ENCODE measurements at regions not wholly inside any gene's neighbourhood (a gene's known extent, or its start where the extent isn't known, plus 50 kb on each side); places are given as distances from the start of the nearest gene placed in this dataset.

- ATAC-seq = no peak
- Histone ChIP-seq H3K4me3 (no peak overlapping the region), H3K36me3 (ENCODE audit: low read depth) (no peaks in the 10 kb centered on the region), H3K9me3 (no peaks in the 10 kb centered on the region), H3K4me1 (ENCODE audit: low read depth) (no peaks in the 10 kb centered on the region)
- no peak for TF ChIP-seq CTCF (IDR thresholded peaks at IDR 0.05)
- no peak for DNase-seq
- intact Hi-C loops (cut with DNase I, micrococcal nuclease) = no loop called here
Observed at GRCh38 chr1:157279802-157280140, 141.6 kb upstream of the ETV3 start.

- no peak for TF ChIP-seq CTCF (IDR thresholded peaks at IDR 0.05)
- intact Hi-C loops (cut with DNase I, micrococcal nuclease) = no loop called here
- H3K4me1 ChIP-seq (ENCODE audit: low read depth) = no peaks in the 10 kb centered on the region
- no peaks in the 10 kb centered on the region for H3K9me3 ChIP-seq
- no peaks in the 10 kb centered on the region for H3K36me3 ChIP-seq (ENCODE audit: low read depth)
- no peak overlapping the region for H3K4me3 ChIP-seq
- ATAC-seq (no peak), DNase-seq (no peak)
Observed at GRCh38 chr1:157279138-157279801, 141.1 kb upstream of the ETV3 start.

GRCh38 chr1:157278383-157279137, 140.4 kb upstream of the ETV3 start:
- ATAC-seq = no peak
- intact Hi-C loops (cut with DNase I, micrococcal nuclease) = no loop called here
- no peaks in the 10 kb centered on the region for H3K36me3 ChIP-seq (ENCODE audit: low read depth)

GRCh38 chr1:157277913-157278312, 139.7 kb upstream of the ETV3 start:
- Histone ChIP-seq H3K36me3 (ENCODE audit: low read depth) (no peaks in the 10 kb centered on the region), H3K4me3 (no peak overlapping the region), H3K4me1 (ENCODE audit: low read depth) (no peaks in the 10 kb centered on the region), H3K9me3 (no peaks in the 10 kb centered on the region)
- no peak for TF ChIP-seq CTCF (IDR thresholded peaks at IDR 0.05)
- ATAC-seq (no peak), DNase-seq (no peak)
- intact Hi-C loops (cut with DNase I, micrococcal nuclease) = no loop called here

More at GRCh38 chr1:157278383-157279137, 140.4 kb upstream of the ETV3 start:
- no peak for DNase-seq
- Histone ChIP-seq H3K4me1 (ENCODE audit: low read depth) (no peaks in the 10 kb centered on the region), H3K4me3 (no peak overlapping the region), H3K9me3 (no peaks in the 10 kb centered on the region)
- no peak for TF ChIP-seq CTCF (IDR thresholded peaks at IDR 0.05)

GRCh38 chr1:157277281-157277680, 139.1 kb upstream of the ETV3 start:
- TF ChIP-seq CTCF (IDR thresholded peaks at IDR 0.05) = no peak
- Histone ChIP-seq H3K9me3 (no peaks in the 10 kb centered on the region), H3K36me3 (ENCODE audit: low read depth) (no peaks in the 10 kb centered on the region), H3K4me3 (no peak overlapping the region), H3K4me1 (ENCODE audit: low read depth) (no peaks in the 10 kb centered on the region)
- DNase-seq (no peak), ATAC-seq (no peak)
- intact Hi-C loops (cut with DNase I, micrococcal nuclease) = no loop called here
